GM12865 (cell line): ENCODE measurements at regions not wholly inside any gene's neighbourhood (a gene's known extent, or its start where the extent isn't known, plus 50 kb on each side); places are given as distances from the start of the nearest gene placed in this dataset.

Source experiments
- DNase-seq: peaks from one replicate; pipeline ENCODE4 v3.0.0; 2010; ENCODE audit warnings: low read depth
- H3K4me3 ChIP-seq: 2 replicates; pipeline ENCODE4 v1.5.1; 2011; ENCODE audit warnings: mild to moderate bottlenecking, low read depth, low read length, control low read depth
- CTCF ChIP-seq: IDR thresholded peaks from 2 replicates; pipeline ENCODE4 v1.5.1; 2011; ENCODE audit warnings: low read length, control low read depth, low read depth, inconsistent platforms; ENCODE audit not compliant: insufficient read depth; ENCODE audit errors: missing control alignments

GRCh38 chr22:34427841-34428240 is 507.6 kb upstream of the LARGE1 start:
- DNase-seq: no peak
- TF ChIP-seq CTCF: no peak
- H3K4me3 ChIP-seq: no peak overlapping the region

GRCh38 chr22:34429314-34429713 is 509.0 kb upstream of the LARGE1 start:
- H3K4me3 ChIP-seq: no peak overlapping the region
- peak; percentile 26 for DNase-seq
- TF ChIP-seq CTCF: no peak

- no peak for TF ChIP-seq CTCF
- DNase-seq: no peak
- H3K4me3 ChIP-seq: no peak overlapping the region
Measured at GRCh38 chr22:34430386-34430785, 510.1 kb upstream of the LARGE1 start.

- no peak overlapping the region for H3K4me3 ChIP-seq
- TF ChIP-seq CTCF: no peak
- no peak for DNase-seq
Measured at GRCh38 chr22:34434371-34434770, 514.1 kb upstream of the LARGE1 start.

GRCh38 chr22:34437140-34437539 is 516.9 kb upstream of the LARGE1 start:
- DNase-seq: no peak
- H3K4me3 ChIP-seq: no peak overlapping the region
- TF ChIP-seq CTCF: no peak

- TF ChIP-seq CTCF: no peak
- DNase-seq: no peak
- no peak overlapping the region for H3K4me3 ChIP-seq
Measured at GRCh38 chr22:34454598-34454997, 534.3 kb upstream of the LARGE1 start.

GRCh38 chr22:34462795-34463194 is 542.5 kb upstream of the LARGE1 start:
- no peak overlapping the region for H3K4me3 ChIP-seq
- TF ChIP-seq CTCF: no peak
- DNase-seq: no peak
